MCF 10A (cell line): ENCODE measurements at regions not wholly inside any gene's neighbourhood (a gene's known extent, or its start where the extent isn't known, plus 50 kb on each side); places are given as distances from the start of the nearest gene placed in this dataset.

ENCODE experiments used
- BruUV-seq: library from RNA; stranded (reverse); fragments of 400-500 nt; replicated peaks from 2 replicates; lab custom pipeline; 2021; lab: Mats Ljungman, UMichigan
- CTCF ChIA-PET: fragments of 300-600 bp; sonication (Branson Sonifier 250); formaldehyde crosslinking; extraction: SDS; loops from one replicate; lab custom pipeline; 2021; ENCODE audit warnings: antibody characterized with exemption, inconsistent platforms; lab: Yijun Ruan, JAX
- POLR2A ChIA-PET: fragments of 300-600, 350-650 bp; sonication (Branson Sonifier 250); formaldehyde crosslinking; extraction: SDS; loops from one replicate; lab custom pipeline; 2020; ENCODE audit warnings: antibody characterized with exemption, inconsistent platforms; lab: Yijun Ruan, JAX
- DNase-seq: peaks from one replicate; pipeline ENCODE4 v3.0.0-alpha.2; 2018; ENCODE audit not compliant: unreplicated experiment
- H3K27ac Mint-ChIP-seq: one replicate; pipeline ENCODE4 v1.8.0; 2022; ENCODE audit warnings: mild to moderate bottlenecking, low read depth, mixed read lengths; ENCODE audit not compliant: unreplicated experiment
- H3K27me3 Mint-ChIP-seq: one replicate; pipeline ENCODE4 v1.8.0; 2022; ENCODE audit warnings: mixed read lengths; ENCODE audit not compliant: insufficient read depth, unreplicated experiment
- H3K36me3 Mint-ChIP-seq: one replicate; pipeline ENCODE4 v1.8.0; 2022; ENCODE audit warnings: mild to moderate bottlenecking, moderate library complexity, mixed read lengths; ENCODE audit not compliant: insufficient read depth, unreplicated experiment
- H3K4me1 Mint-ChIP-seq: one replicate; pipeline ENCODE4 v1.8.0; 2022; ENCODE audit warnings: mixed read lengths; ENCODE audit not compliant: insufficient read depth, unreplicated experiment
- H3K4me3 Mint-ChIP-seq: one replicate; pipeline ENCODE4 v1.8.0; 2022; ENCODE audit warnings: mild to moderate bottlenecking, moderate library complexity, mixed read lengths; ENCODE audit not compliant: unreplicated experiment
- H3K9me3 Mint-ChIP-seq: one replicate; pipeline ENCODE4 v1.8.0; 2022; ENCODE audit warnings: mixed read lengths; ENCODE audit not compliant: unreplicated experiment
- CTCF ChIP-seq: fragments of 200-600 bp; IDR thresholded peaks from one replicate; pipeline ENCODE4 v1.8.0; 2022; ENCODE audit warnings: antibody characterized with exemption, mild to moderate bottlenecking; ENCODE audit not compliant: unreplicated experiment
- intact Hi-C: fragments of 100-400 bp; cut with micrococcal nuclease; formaldehyde crosslinking; loops from 2 replicates; pipeline ENCODE4 v1.14.1; 2022

- POLR2A ChIA-PET, result interaction anchor here (0.7 kb wide), 1 partner anchor 129 kb away, joined by 3 read pairs; no protein-coding TSS in a partner anchor
- intact Hi-C loops, result no loop called here
Observed at GRCh38 chr2:19208479-19209199, 149.8 kb downstream of the OSR1 start.

GRCh38 chr2:19207452-19207851 is 151.0 kb downstream of the OSR1 start:
- Mint-ChIP-seq H3K36me3 (no peaks in the 10 kb centered on the region), H3K4me3 (no peak overlapping the region), H3K27ac (no peak overlapping the region), H3K27me3 (no peaks in the 10 kb centered on the region), H3K9me3 (no peaks in the 10 kb centered on the region), H3K4me1 (no peaks in the 10 kb centered on the region)
- ChIA-PET POLR2A (interaction anchor here (0.7 kb wide), 1 partner anchor 9 kb away, joined by 5 read pairs; no protein-coding TSS in a partner anchor), CTCF (interaction anchor here (0.6 kb wide), 1 partner anchor 35 kb away, joined by 6 read pairs; no protein-coding TSS in a partner anchor)
- no peak for DNase-seq
- BruUV-seq, result no TSS peak
- intact Hi-C loops, result no loop called here
- TF ChIP-seq CTCF, result no peak

More at GRCh38 chr2:19208479-19209199, 149.8 kb downstream of the OSR1 start:
- Mint-ChIP-seq H3K9me3 (no peaks in the 10 kb centered on the region), H3K36me3 (no peaks in the 10 kb centered on the region), H3K4me3 (no peak overlapping the region), H3K4me1 (no peaks in the 10 kb centered on the region), H3K27ac (no peak overlapping the region), H3K27me3 (no peaks in the 10 kb centered on the region)
- CTCF ChIA-PET, result interaction anchor here (0.5 kb wide), 1 partner anchor 805 kb away, joined by 3 read pairs; no protein-coding TSS in a partner anchor
- no TSS peak for BruUV-seq
- DNase-seq, result no peak
- no peak for TF ChIP-seq CTCF

- no TSS peak for BruUV-seq
Observed at GRCh38 chr2:19205983-19206533, 152.4 kb downstream of the OSR1 start.

More at GRCh38 chr2:19205983-19206533, 152.4 kb downstream of the OSR1 start:
- ChIA-PET POLR2A (interaction anchor here (0.8 to 1.3 kb wide), 2 partner anchors 8 to 23 kb away, joined by 3 to 4 read pairs; no protein-coding TSS in a partner anchor), CTCF (interaction anchor here (0.5 kb wide), 1 partner anchor 158 kb away, joined by 3 read pairs; no protein-coding TSS in a partner anchor)
- Mint-ChIP-seq H3K27ac (peak overlapping the region; percentile 29), H3K36me3 (no peaks in the 10 kb centered on the region), H3K27me3 (no peaks in the 10 kb centered on the region), H3K9me3 (no peaks in the 10 kb centered on the region), H3K4me3 (no peak overlapping the region), H3K4me1 (no peaks in the 10 kb centered on the region)
- no peak for TF ChIP-seq CTCF
- intact Hi-C loops, result no loop called here
- DNase-seq, result no peak
